ENCODE measurements at regions not wholly inside any gene's neighbourhood (a gene's known extent, or its start where the extent isn't known, plus 50 kb on each side); places are given as distances from the start of the nearest gene placed in this dataset.

- DNase-seq, result no peak
Observed at GRCh38 chr5:121681229-121681855, 170.3 kb upstream of the FTMT start.

- no peak for DNase-seq
Observed at GRCh38 chr5:121688126-121688525, 163.6 kb upstream of the FTMT start.

GRCh38 chr5:121688781-121689180, 162.9 kb upstream of the FTMT start:
- DNase-seq, result no peak

GRCh38 chr5:121691478-121691877, 160.2 kb upstream of the FTMT start:
- DNase-seq, result no peak

GRCh38 chr5:121692158-121692557, 159.5 kb upstream of the FTMT start:
- no peak for DNase-seq

- no peak for DNase-seq
Observed at GRCh38 chr5:121693864-121694263, 157.8 kb upstream of the FTMT start.

GRCh38 chr5:121695307-121695706, 156.4 kb upstream of the FTMT start:
- no peak for DNase-seq

- DNase-seq, result no peak
Observed at GRCh38 chr5:121698690-121699089, 153.0 kb upstream of the FTMT start.

- DNase-seq, result no peak
Observed at GRCh38 chr5:121701731-121702130, 150.0 kb upstream of the FTMT start.

GRCh38 chr5:121702682-121703081, 149.0 kb upstream of the FTMT start:
- no peak for DNase-seq

- no peak for DNase-seq
Observed at GRCh38 chr5:121704291-121704690, 147.4 kb upstream of the FTMT start.

- DNase-seq, result no peak
Observed at GRCh38 chr5:121706686-121707085, 145.0 kb upstream of the FTMT start.

- no peak for DNase-seq
Observed at GRCh38 chr5:121707178-121707577, 144.5 kb upstream of the FTMT start.

GRCh38 chr5:121711416-121711815, 140.3 kb upstream of the FTMT start:
- no peak for DNase-seq

GRCh38 chr5:121719255-121719654, 132.4 kb upstream of the FTMT start:
- no peak for DNase-seq

- no peak for DNase-seq
Observed at GRCh38 chr5:121725450-121725849, 126.2 kb upstream of the FTMT start.

- DNase-seq, result no peak
Observed at GRCh38 chr5:121726991-121727390, 124.7 kb upstream of the FTMT start.

GRCh38 chr5:121731377-121731776, 120.3 kb upstream of the FTMT start:
- no peak for DNase-seq

- DNase-seq, result no peak
Observed at GRCh38 chr5:121735618-121736017, 116.1 kb upstream of the FTMT start.

GRCh38 chr5:121737120-121737519, 114.6 kb upstream of the FTMT start:
- DNase-seq, result no peak

- no peak for DNase-seq
Observed at GRCh38 chr5:121741156-121741555, 110.5 kb upstream of the FTMT start.

GRCh38 chr5:121744577-121744976, 107.1 kb upstream of the FTMT start:
- no peak for DNase-seq

- no peak for DNase-seq
Observed at GRCh38 chr5:121745407-121745806, 106.3 kb upstream of the FTMT start.

GRCh38 chr5:121746763-121747162, 104.9 kb upstream of the FTMT start:
- no peak for DNase-seq

- DNase-seq, result no peak
Observed at GRCh38 chr5:121748686-121749085, 103.0 kb upstream of the FTMT start.

GRCh38 chr5:121752149-121752548, 99.5 kb upstream of the FTMT start:
- no peak for DNase-seq
